OCI-LY1 (cell line): ENCODE measurements at regions not wholly inside any gene's neighbourhood (a gene's known extent, or its start where the extent isn't known, plus 50 kb on each side); places are given as distances from the start of the nearest gene placed in this dataset.

ENCODE experiments used
- H2AFZ ChIP-seq: fragments of 200-600 bp; sonication (generic), shearing (Covaris generic); 2 replicates; pipeline ENCODE4 v1.6.0; 2014; ENCODE audit warnings: antibody characterized with exemption, mild to moderate bottlenecking, low read length
- H3F3A ChIP-seq: fragments of 200-600 bp; sonication (generic), shearing (Covaris generic); 2 replicates; pipeline ENCODE4 v1.6.0; 2014; ENCODE audit warnings: mild to moderate bottlenecking, antibody characterized with exemption, low read length, moderate library complexity; ENCODE audit not compliant: insufficient read depth
- H3K27ac ChIP-seq: fragments of 200-600 bp; sonication (generic); 2 replicates; pipeline ENCODE4 v1.5.1; 2014; ENCODE audit warnings: low read length, mixed run types, mild to moderate bottlenecking, low read depth; ENCODE audit not compliant: poor library complexity, severe bottlenecking
- H3K27me3 ChIP-seq: fragments of 200-600 bp; sonication (generic); 2 replicates; pipeline ENCODE4 v1.6.0; 2014; ENCODE audit warnings: antibody characterized with exemption, mild to moderate bottlenecking, low read length, moderate library complexity; ENCODE audit not compliant: insufficient read depth
- H3K36me3 ChIP-seq: fragments of 200-600 bp; sonication (generic); 2 replicates; pipeline ENCODE4 v1.6.1; 2014; ENCODE audit warnings: mild to moderate bottlenecking, antibody characterized with exemption, low read length, moderate library complexity, mixed read lengths; ENCODE audit not compliant: insufficient read depth
- H3K4me1 ChIP-seq: fragments of 200-600 bp; sonication (generic); 2 replicates; pipeline ENCODE4 v1.5.1; 2014; ENCODE audit warnings: mild to moderate bottlenecking, low read length, moderate library complexity; ENCODE audit not compliant: insufficient read depth, severe bottlenecking
- H3K4me2 ChIP-seq: fragments of 200-600 bp; sonication (generic), shearing (Covaris generic); 2 replicates; pipeline ENCODE4 v1.6.1; 2014; ENCODE audit warnings: low read length
- H3K4me3 ChIP-seq: fragments of 200-600 bp; sonication (generic); 2 replicates; pipeline ENCODE4 v1.5.1; 2014; ENCODE audit warnings: low read length, low read depth, mild to moderate bottlenecking, mixed read lengths; ENCODE audit not compliant: poor library complexity, severe bottlenecking
- H3K79me2 ChIP-seq: fragments of 200-600 bp; shearing (Covaris generic); 2 replicates; pipeline ENCODE4 v1.6.1; 2016; ENCODE audit warnings: mixed run types, low read length, mixed read lengths; ENCODE audit not compliant: insufficient read depth
- H3K9ac ChIP-seq: fragments of 200-600 bp; sonication (generic), shearing (Covaris generic); 2 replicates; pipeline ENCODE4 v1.6.1; 2014; ENCODE audit warnings: mild to moderate bottlenecking, low read length, mixed read lengths
- H3K9me2 ChIP-seq: fragments of 200-600 bp; sonication (generic), shearing (Covaris generic); 2 replicates; pipeline ENCODE4 v1.6.1; 2014; ENCODE audit warnings: low read depth, mild to moderate bottlenecking, low read length, mixed read lengths
- H3K9me3 ChIP-seq: fragments of 200-600 bp; shearing (Covaris generic); 2 replicates; pipeline ENCODE4 v1.6.1; 2014; ENCODE audit warnings: low read length, mixed read lengths
- H4K20me1 ChIP-seq: fragments of 200-600 bp; sonication (generic), shearing (Covaris generic); 2 replicates; pipeline ENCODE4 v1.6.0; 2016; ENCODE audit warnings: mild to moderate bottlenecking, low read length; ENCODE audit not compliant: insufficient read depth
- EZH2 ChIP-seq: fragments of 200-600 bp; sonication (generic), shearing (Covaris generic); IDR thresholded peaks from 2 replicates; pipeline ENCODE4 v1.8.0; 2017; ENCODE audit warnings: borderline replicate concordance, mixed run types, mild to moderate bottlenecking, antibody characterized with exemption, low read length, moderate library complexity, mixed read lengths
- TF ChIP-seq, protein P1 (sequence below): fragments of 200-600 bp; sonication (generic), shearing (Covaris generic); IDR thresholded peaks from 2 replicates; pipeline ENCODE4 v1.5.1; 2017; ENCODE audit warnings: mild to moderate bottlenecking, antibody characterized with exemption, low read length, moderate library complexity, mixed read lengths

DNA sequence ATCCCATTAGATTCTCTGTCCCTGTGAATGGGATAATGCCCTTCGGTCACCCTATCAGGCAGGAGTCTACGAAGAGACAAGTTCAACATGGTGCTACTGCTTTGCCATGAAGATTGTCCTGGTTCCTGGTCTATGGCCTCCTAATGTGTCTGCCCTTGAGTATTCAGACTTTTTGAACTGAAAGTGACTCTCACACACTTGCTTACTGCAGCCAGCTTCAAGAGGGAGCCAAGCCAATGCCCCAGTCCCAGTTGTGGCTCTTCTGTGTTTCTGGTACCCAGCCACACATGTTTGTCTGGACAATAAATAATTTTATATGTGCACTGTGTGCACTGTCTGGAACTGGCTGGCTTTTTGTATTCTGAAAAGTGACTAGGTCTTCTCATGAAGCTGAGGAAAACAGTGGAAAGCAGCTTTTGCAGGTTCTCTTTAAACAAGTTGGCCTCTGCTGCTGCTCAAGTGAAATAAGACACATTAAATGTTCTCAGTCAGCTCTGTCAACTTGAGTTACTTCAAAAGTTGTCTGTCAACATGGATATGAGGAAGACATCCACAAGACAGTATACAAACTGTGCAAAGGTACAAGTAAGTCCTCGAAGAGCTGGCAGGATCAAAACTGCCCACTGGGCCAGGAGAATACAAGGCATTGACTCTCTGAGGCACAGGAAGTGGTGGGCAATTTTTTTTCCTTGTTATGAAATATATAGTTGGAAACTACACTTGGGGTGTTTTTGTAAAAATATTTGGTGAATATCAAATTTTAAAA lies 60.0 kb downstream of the ZNF608 start:
- Histone ChIP-seq H3K27ac (no peak overlapping the region), H3K79me2 (peaks cover 100% of the 10 kb centered on the region), H3F3A (no peaks in the 10 kb centered on the region), H3K4me2 (no peak overlapping the region), H3K4me3 (no peak overlapping the region), H3K36me3 (peaks cover 51% of the 10 kb centered on the region), H3K9me3 (no peaks in the 10 kb centered on the region), H3K9me2 (no peaks in the 10 kb centered on the region), H4K20me1 (no peaks in the 10 kb centered on the region), H3K9ac (no peak overlapping the region), H3K4me1 (peaks cover 61% of the 10 kb centered on the region), H2AFZ (no peak overlapping the region), H3K27me3 (no peaks in the 10 kb centered on the region)
- TF ChIP-seq EZH2, result no peak
- TF ChIP-seq, protein P1, sequence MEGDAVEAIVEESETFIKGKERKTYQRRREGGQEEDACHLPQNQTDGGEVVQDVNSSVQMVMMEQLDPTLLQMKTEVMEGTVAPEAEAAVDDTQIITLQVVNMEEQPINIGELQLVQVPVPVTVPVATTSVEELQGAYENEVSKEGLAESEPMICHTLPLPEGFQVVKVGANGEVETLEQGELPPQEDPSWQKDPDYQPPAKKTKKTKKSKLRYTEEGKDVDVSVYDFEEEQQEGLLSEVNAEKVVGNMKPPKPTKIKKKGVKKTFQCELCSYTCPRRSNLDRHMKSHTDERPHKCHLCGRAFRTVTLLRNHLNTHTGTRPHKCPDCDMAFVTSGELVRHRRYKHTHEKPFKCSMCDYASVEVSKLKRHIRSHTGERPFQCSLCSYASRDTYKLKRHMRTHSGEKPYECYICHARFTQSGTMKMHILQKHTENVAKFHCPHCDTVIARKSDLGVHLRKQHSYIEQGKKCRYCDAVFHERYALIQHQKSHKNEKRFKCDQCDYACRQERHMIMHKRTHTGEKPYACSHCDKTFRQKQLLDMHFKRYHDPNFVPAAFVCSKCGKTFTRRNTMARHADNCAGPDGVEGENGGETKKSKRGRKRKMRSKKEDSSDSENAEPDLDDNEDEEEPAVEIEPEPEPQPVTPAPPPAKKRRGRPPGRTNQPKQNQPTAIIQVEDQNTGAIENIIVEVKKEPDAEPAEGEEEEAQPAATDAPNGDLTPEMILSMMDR, result no peak

DNA sequence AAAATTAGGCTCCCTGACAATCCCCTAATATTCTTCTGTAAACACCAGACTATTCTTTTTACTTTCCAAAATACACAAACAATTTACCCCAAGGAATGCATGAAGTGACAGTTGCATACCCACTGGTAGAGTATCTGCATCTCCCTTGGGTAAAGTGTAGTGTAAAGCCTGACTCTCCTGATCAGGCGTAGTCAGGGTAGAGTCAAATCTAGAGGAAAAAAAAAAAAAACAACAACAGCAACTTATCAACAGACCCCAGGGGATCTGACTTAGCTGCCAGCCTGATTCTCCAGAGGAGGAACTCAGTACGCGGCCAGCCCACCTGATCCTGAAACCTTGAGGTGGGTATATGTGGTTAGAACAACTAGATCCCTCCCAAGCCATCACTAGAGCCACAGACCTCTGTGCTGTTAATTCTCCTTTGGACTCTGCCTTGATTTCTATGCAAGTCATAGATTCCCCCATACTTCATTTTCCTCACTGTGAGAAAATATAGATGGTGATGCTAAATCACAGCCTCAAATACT lies 61.0 kb downstream of the ZNF608 start:
- peaks cover 67% of the 10 kb centered on the region for H3K4me1 ChIP-seq
- H3K4me3 ChIP-seq, result no peak overlapping the region
- no peaks in the 10 kb centered on the region for H3K27me3 ChIP-seq
- no peaks in the 10 kb centered on the region for H4K20me1 ChIP-seq
- H3K79me2 ChIP-seq, result peaks cover 99% of the 10 kb centered on the region
- H3F3A ChIP-seq, result no peaks in the 10 kb centered on the region
- no peak overlapping the region for H3K9ac ChIP-seq
- no peak overlapping the region for H2AFZ ChIP-seq
- H3K4me2 ChIP-seq, result no peak overlapping the region
- no peak overlapping the region for H3K27ac ChIP-seq
- peaks cover 42% of the 10 kb centered on the region for H3K36me3 ChIP-seq
- no peaks in the 10 kb centered on the region for H3K9me2 ChIP-seq
- TF ChIP-seq, protein P1, result no peak
- TF ChIP-seq EZH2, result no peak
- no peaks in the 10 kb centered on the region for H3K9me3 ChIP-seq

DNA sequence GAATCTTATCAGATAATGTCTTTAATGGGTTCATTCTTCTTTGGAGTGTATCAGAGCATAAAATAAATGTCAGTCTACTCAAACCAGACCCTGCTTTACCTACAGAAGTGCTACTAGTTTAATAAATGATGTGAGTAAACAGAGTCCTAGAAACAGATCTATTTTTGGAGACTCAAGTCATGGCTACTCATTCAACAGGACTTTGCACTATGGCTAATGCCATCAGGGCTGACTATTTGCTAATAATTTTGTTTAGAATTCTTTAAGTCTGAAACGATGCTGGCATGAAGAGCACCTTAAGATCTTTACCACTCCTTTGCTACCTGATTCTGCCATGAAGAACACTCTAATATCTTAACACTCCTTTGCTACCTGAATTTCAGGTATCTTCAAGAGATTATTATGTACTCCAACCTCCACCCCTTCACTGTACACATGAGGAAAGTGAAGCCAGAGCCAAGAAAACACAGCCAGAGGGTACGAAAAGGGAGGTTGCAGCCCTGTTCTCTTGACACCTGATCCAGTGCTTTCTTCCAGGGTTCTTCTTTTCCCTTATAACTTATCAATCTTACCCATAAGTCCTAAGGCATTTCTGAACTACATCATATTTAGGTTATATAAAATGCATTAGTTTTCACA lies 62.4 kb downstream of the ZNF608 start:
- Histone ChIP-seq H3K9ac (no peak overlapping the region), H3K9me3 (no peaks in the 10 kb centered on the region), H3F3A (no peaks in the 10 kb centered on the region), H2AFZ (no peak overlapping the region), H3K4me3 (no peak overlapping the region), H3K27me3 (no peaks in the 10 kb centered on the region), H4K20me1 (no peaks in the 10 kb centered on the region), H3K4me1 (peaks cover 69% of the 10 kb centered on the region), H3K9me2 (no peaks in the 10 kb centered on the region), H3K4me2 (no peak overlapping the region), H3K27ac (no peak overlapping the region), H3K79me2 (peaks cover 98% of the 10 kb centered on the region), H3K36me3 (peaks cover 41% of the 10 kb centered on the region)
- TF ChIP-seq, protein P1, result no peak
- TF ChIP-seq EZH2, result no peak
